ENCODE measurements at regions not wholly inside any gene's neighbourhood (a gene's known extent, or its start where the extent isn't known, plus 50 kb on each side); places are given as distances from the start of the nearest gene placed in this dataset.

DNA sequence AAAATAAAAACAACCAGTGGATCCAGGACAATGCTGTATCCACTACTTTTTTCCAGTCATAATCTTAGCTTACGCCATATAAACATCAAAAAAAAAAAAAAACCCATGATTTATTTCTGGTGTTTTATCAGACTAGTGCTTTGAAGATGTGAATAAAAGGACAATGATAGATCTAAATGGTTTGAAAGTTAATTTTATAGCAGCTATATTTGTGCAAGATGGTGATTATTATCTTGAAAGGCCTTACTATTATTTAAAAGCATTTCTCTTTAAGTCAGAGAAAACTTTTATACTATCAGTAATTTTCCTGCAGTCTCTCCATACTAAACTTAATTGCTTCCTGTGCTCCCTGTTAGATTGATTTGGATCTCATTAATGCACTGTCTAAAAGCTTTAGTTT is 670.3 kb downstream of the TBL1XR1 start:
- Histone ChIP-seq H3K36me3 (ENCODE audit: control insufficient read depth in 3 of 3, insufficient read depth in 2 of 3, low read depth in 1 of 3, low read length in 3 of 3) (no peaks in the 10 kb centered on the region), H3K27ac (ENCODE audit: low read depth in 1 of 3, low read length in 2 of 3) (no peak overlapping the region), H3K27me3 (ENCODE audit: control insufficient read depth in 3 of 3, insufficient read depth in 3 of 3, low read length in 3 of 3) (peaks cover 0 to 2% (median 0%) of the 10 kb centered on the region in 3 donors), H3K4me3 (ENCODE audit: low read depth in 1 of 3, low read length in 3 of 3) (no peak overlapping the region), H3K4me1 (ENCODE audit: control insufficient read depth in 3 of 3, insufficient read depth in 2 of 3, low read depth in 1 of 3, low read length in 2 of 3) (no peaks in the 10 kb centered on the region), H3K9me3 (ENCODE audit: control insufficient read depth in 2 of 2, insufficient read depth in 1 of 2, low read depth in 1 of 2, low read length in 1 of 2) (peaks cover 0 to 11% of the 10 kb centered on the region in 2 donors)
- DNase-seq (no peak), FAIRE-seq (no peak)
- WGBS, 3 donors: 68 to 92% (median 91%) methylated on average over 1 of the region's 1 CpG

- DNase-seq (no peak), FAIRE-seq (no peak)
- peaks cover 0 to 11% of the 10 kb centered on the region in 2 donors for H3K9me3 ChIP-seq (ENCODE audit: control insufficient read depth in 2 of 2, insufficient read depth in 1 of 2, low read depth in 1 of 2, low read length in 1 of 2)
- no peak overlapping the region for H3K4me3 ChIP-seq (ENCODE audit: low read depth in 1 of 3, low read length in 3 of 3)
- 56 to 71% (median 69%) methylated on average over 1 of the region's 1 CpG for WGBS, 3 donors
- H3K36me3 ChIP-seq (ENCODE audit: control insufficient read depth in 3 of 3, insufficient read depth in 2 of 3, low read depth in 1 of 3, low read length in 3 of 3): no peaks in the 10 kb centered on the region
- H3K27me3 ChIP-seq (ENCODE audit: control insufficient read depth in 3 of 3, insufficient read depth in 3 of 3, low read length in 3 of 3): peaks cover 0 to 2% (median 0%) of the 10 kb centered on the region in 3 donors
- H3K27ac ChIP-seq (ENCODE audit: low read depth in 1 of 3, low read length in 2 of 3): no peak overlapping the region
- H3K4me1 ChIP-seq (ENCODE audit: control insufficient read depth in 3 of 3, insufficient read depth in 2 of 3, low read depth in 1 of 3, low read length in 2 of 3): no peaks in the 10 kb centered on the region
Observed at GRCh38 chr3:176526225-176526624, 671.1 kb downstream of the TBL1XR1 start.

GRCh38 chr3:176523114-176523513 is 674.2 kb downstream of the TBL1XR1 start:
- H3K4me3 ChIP-seq (ENCODE audit: low read depth in 1 of 3, low read length in 3 of 3): no peak overlapping the region
- H3K4me1 ChIP-seq (ENCODE audit: control insufficient read depth in 3 of 3, insufficient read depth in 2 of 3, low read depth in 1 of 3, low read length in 2 of 3): no peaks in the 10 kb centered on the region
- H3K27ac ChIP-seq (ENCODE audit: low read depth in 1 of 3, low read length in 2 of 3): no peak overlapping the region
- no peaks in the 10 kb centered on the region for H3K36me3 ChIP-seq (ENCODE audit: control insufficient read depth in 3 of 3, insufficient read depth in 2 of 3, low read depth in 1 of 3, low read length in 3 of 3)
- no peak for DNase-seq
- H3K9me3 ChIP-seq (ENCODE audit: control insufficient read depth in 2 of 2, insufficient read depth in 1 of 2, low read depth in 1 of 2, low read length in 1 of 2): peaks cover 0 to 2% of the 10 kb centered on the region in 2 donors
- FAIRE-seq: no peak
- peaks cover 0 to 2% (median 0%) of the 10 kb centered on the region in 3 donors for H3K27me3 ChIP-seq (ENCODE audit: control insufficient read depth in 3 of 3, insufficient read depth in 3 of 3, low read length in 3 of 3)

DNA sequence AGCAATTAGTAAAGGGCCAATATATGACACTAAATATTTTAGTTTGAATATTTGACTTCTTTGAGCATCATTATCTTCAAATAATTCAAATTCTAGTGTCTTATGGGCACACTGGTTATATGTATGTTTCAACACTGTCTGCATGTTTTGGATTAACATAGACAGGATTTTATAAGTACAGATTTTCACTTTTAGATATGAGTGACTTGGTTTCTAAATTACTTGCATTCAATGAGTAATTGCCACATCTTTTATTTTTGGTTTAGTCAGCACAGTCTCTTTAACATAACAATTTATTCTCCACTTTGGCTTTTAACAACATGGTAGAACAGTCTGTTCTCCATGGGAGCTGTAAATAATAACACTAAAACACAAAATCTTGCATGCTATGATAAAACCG is 674.8 kb downstream of the TBL1XR1 start:
- WGBS, 3 donors: 84 to 91% (median 86%) methylated on average over 1 of the region's 1 CpG
- Histone ChIP-seq H3K27ac (ENCODE audit: low read depth in 1 of 3, low read length in 2 of 3) (no peak overlapping the region), H3K36me3 (ENCODE audit: control insufficient read depth in 3 of 3, insufficient read depth in 2 of 3, low read depth in 1 of 3, low read length in 3 of 3) (no peaks in the 10 kb centered on the region), H3K4me3 (ENCODE audit: low read depth in 1 of 3, low read length in 3 of 3) (no peak overlapping the region), H3K27me3 (ENCODE audit: control insufficient read depth in 3 of 3, insufficient read depth in 3 of 3, low read length in 3 of 3) (no peaks in the 10 kb centered on the region), H3K9me3 (ENCODE audit: control insufficient read depth in 2 of 2, insufficient read depth in 1 of 2, low read depth in 1 of 2, low read length in 1 of 2) (peaks cover 0 to 2% of the 10 kb centered on the region in 2 donors), H3K4me1 (ENCODE audit: control insufficient read depth in 3 of 3, insufficient read depth in 2 of 3, low read depth in 1 of 3, low read length in 2 of 3) (no peaks in the 10 kb centered on the region)
- FAIRE-seq (no peak), DNase-seq (no peak)

DNA sequence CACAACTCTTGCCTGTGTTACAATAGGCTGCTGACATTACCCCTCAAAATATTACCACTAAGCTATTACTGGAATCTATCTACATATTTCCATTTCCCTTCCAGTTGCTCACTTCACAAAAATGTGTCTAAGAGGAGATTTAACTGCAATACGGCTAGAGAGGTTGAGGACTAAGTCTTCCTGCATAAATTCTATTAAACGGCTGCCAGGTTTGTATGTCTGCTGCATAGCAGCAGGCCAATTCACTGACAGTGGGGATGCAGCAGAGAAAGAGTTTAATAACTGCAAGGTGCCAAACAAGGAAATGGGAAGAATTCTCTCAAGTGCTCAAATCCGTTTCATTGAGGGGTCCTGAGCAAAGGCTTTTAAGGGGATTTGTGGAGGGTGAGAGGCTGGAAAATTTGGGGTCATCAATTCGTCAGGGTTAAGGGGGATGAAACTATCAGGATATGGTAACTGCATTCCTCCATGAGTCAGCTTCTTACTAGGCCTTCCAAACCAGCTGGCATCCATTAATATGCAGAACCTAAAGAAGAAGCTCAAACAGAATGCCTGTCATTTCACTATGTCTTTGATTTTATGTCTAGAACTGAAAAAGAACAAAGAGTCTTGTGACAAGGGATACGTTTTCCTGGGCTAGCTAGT is 675.6 kb downstream of the TBL1XR1 start:
- WGBS, 3 donors: 68 to 77% (median 69%) methylated on average over 5 of the region's 5 CpGs
- no peak for FAIRE-seq
- peaks cover 0 to 2% of the 10 kb centered on the region in 2 donors for H3K9me3 ChIP-seq (ENCODE audit: control insufficient read depth in 2 of 2, insufficient read depth in 1 of 2, low read depth in 1 of 2, low read length in 1 of 2)

DNA sequence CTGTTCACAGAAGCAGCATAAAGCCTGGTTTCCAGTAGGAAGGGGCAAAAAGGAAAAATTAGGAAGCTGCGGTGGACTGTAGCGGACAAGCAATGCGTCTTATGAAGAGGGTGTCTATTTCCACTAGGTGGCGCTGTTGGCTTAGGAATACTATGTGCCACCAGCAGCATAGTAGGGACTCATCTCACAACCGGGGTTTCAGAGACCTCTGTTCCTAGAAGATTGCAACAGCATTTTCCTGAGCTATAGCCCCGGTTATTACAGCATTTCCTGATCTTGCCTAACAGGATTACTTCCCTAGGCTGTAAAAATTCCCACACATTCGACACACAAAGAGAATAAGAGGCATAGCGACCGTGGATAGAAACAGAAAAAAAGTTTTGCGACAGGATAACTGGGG is 683.0 kb downstream of the TBL1XR1 start:
- H3K36me3 ChIP-seq (ENCODE audit: control insufficient read depth in 3 of 3, insufficient read depth in 2 of 3, low read depth in 1 of 3, low read length in 3 of 3): no peaks in the 10 kb centered on the region
- H3K27ac ChIP-seq (ENCODE audit: low read depth in 1 of 3, low read length in 2 of 3): no peak overlapping the region
- no peaks in the 10 kb centered on the region for H3K27me3 ChIP-seq (ENCODE audit: control insufficient read depth in 3 of 3, insufficient read depth in 3 of 3, low read length in 3 of 3)
- WGBS, 3 donors: 63 to 72% (median 68%) methylated on average over 10 of the region's 10 CpGs
- peak in 1 of 2 donors; percentile 0 for DNase-seq
- H3K4me1 ChIP-seq (ENCODE audit: control insufficient read depth in 3 of 3, insufficient read depth in 2 of 3, low read depth in 1 of 3, low read length in 2 of 3): no peaks in the 10 kb centered on the region
- FAIRE-seq: no peak
- H3K4me3 ChIP-seq (ENCODE audit: low read depth in 1 of 3, low read length in 3 of 3): no peak overlapping the region
- peaks cover 7 to 55% of the 10 kb centered on the region in 2 donors for H3K9me3 ChIP-seq (ENCODE audit: control insufficient read depth in 2 of 2, insufficient read depth in 1 of 2, low read depth in 1 of 2, low read length in 1 of 2)

More for the DNA sequence above, 675.6 kb downstream of the TBL1XR1 start:
- Histone ChIP-seq H3K27me3 (ENCODE audit: control insufficient read depth in 3 of 3, insufficient read depth in 3 of 3, low read length in 3 of 3) (no peaks in the 10 kb centered on the region), H3K36me3 (ENCODE audit: control insufficient read depth in 3 of 3, insufficient read depth in 2 of 3, low read depth in 1 of 3, low read length in 3 of 3) (no peaks in the 10 kb centered on the region), H3K4me1 (ENCODE audit: control insufficient read depth in 3 of 3, insufficient read depth in 2 of 3, low read depth in 1 of 3, low read length in 2 of 3) (no peaks in the 10 kb centered on the region), H3K4me3 (ENCODE audit: low read depth in 1 of 3, low read length in 3 of 3) (no peak overlapping the region), H3K27ac (ENCODE audit: low read depth in 1 of 3, low read length in 2 of 3) (no peak overlapping the region)
- DNase-seq: no peak

DNA sequence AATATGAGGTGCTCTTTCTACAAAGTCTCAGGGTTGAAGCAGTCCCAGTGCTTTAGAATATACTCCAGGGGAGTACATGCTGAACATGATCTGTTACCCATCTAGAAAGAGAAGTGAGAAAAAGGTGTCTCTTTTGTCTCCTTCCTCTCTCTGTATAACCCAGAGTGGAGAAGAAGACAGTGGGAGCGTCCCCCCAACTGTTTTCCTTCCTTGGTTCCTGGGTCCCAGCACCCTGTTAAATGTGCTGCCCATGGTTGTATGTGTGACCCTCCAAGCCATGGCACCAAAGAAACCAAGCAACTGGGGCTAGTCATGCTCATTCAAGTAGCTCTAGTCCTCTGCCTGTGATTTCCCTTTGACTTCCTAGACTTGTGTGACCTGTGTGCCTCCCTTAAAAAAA is 683.7 kb downstream of the TBL1XR1 start:
- H3K36me3 ChIP-seq (ENCODE audit: control insufficient read depth in 3 of 3, insufficient read depth in 2 of 3, low read depth in 1 of 3, low read length in 3 of 3): no peaks in the 10 kb centered on the region
- H3K9me3 ChIP-seq (ENCODE audit: control insufficient read depth in 2 of 2, insufficient read depth in 1 of 2, low read depth in 1 of 2, low read length in 1 of 2): peaks cover 7 to 53% of the 10 kb centered on the region in 2 donors
- H3K4me3 ChIP-seq (ENCODE audit: low read depth in 1 of 3, low read length in 3 of 3): no peak overlapping the region
- no peak overlapping the region for H3K27ac ChIP-seq (ENCODE audit: low read depth in 1 of 3, low read length in 2 of 3)
- FAIRE-seq (no peak), DNase-seq (peak in 1 of 2 donors; percentile 10)
- H3K4me1 ChIP-seq (ENCODE audit: control insufficient read depth in 3 of 3, insufficient read depth in 2 of 3, low read depth in 1 of 3, low read length in 2 of 3): no peaks in the 10 kb centered on the region
- 75 to 83% (median 76%) methylated on average over 1 of the region's 1 CpG for WGBS, 3 donors
- no peaks in the 10 kb centered on the region for H3K27me3 ChIP-seq (ENCODE audit: control insufficient read depth in 3 of 3, insufficient read depth in 3 of 3, low read length in 3 of 3)

DNA sequence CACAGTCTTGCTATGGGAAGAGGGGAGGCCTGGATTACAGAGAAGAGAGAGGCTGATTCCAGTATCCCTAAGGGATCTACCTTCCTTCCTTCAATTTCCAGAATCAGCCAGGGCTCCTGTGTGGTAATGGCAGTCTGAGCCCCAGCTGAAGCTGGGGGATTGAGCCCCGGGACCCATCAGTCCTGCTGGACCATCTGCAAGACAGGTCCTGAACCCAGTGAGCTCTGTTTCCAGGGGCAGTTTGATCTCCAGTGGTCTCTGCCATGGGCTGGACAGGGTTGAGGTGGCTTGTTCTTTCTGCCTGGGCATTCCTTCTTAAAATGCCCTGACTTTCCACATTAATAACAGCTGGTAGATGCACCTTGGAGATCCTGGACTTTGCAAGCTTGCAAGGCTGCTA is 685.2 kb downstream of the TBL1XR1 start:
- WGBS, 3 donors: 82 to 94% (median 90%) methylated on average over 1 of the region's 1 CpG
- Histone ChIP-seq H3K9me3 (ENCODE audit: control insufficient read depth in 2 of 2, insufficient read depth in 1 of 2, low read depth in 1 of 2, low read length in 1 of 2) (peaks cover 7 to 53% of the 10 kb centered on the region in 2 donors), H3K27me3 (ENCODE audit: control insufficient read depth in 3 of 3, insufficient read depth in 3 of 3, low read length in 3 of 3) (no peaks in the 10 kb centered on the region), H3K36me3 (ENCODE audit: control insufficient read depth in 3 of 3, insufficient read depth in 2 of 3, low read depth in 1 of 3, low read length in 3 of 3) (no peaks in the 10 kb centered on the region), H3K4me1 (ENCODE audit: control insufficient read depth in 3 of 3, insufficient read depth in 2 of 3, low read depth in 1 of 3, low read length in 2 of 3) (no peaks in the 10 kb centered on the region), H3K27ac (ENCODE audit: low read depth in 1 of 3, low read length in 2 of 3) (no peak overlapping the region), H3K4me3 (ENCODE audit: low read depth in 1 of 3, low read length in 3 of 3) (no peak overlapping the region)
- FAIRE-seq (no peak), DNase-seq (no peak)

GRCh38 chr3:176510097-176510496 is 687.2 kb downstream of the TBL1XR1 start:
- H3K4me1 ChIP-seq (ENCODE audit: control insufficient read depth in 3 of 3, insufficient read depth in 2 of 3, low read depth in 1 of 3, low read length in 2 of 3): no peaks in the 10 kb centered on the region
- H3K36me3 ChIP-seq (ENCODE audit: control insufficient read depth in 3 of 3, insufficient read depth in 2 of 3, low read depth in 1 of 3, low read length in 3 of 3): no peaks in the 10 kb centered on the region
- H3K9me3 ChIP-seq (ENCODE audit: control insufficient read depth in 2 of 2, insufficient read depth in 1 of 2, low read depth in 1 of 2, low read length in 1 of 2): peaks cover 7 to 47% of the 10 kb centered on the region in 2 donors
- no peak for FAIRE-seq
- 87 to 93% (median 90%) methylated on average over 4 of the region's 4 CpGs for WGBS, 3 donors
- no peaks in the 10 kb centered on the region for H3K27me3 ChIP-seq (ENCODE audit: control insufficient read depth in 3 of 3, insufficient read depth in 3 of 3, low read length in 3 of 3)
- H3K4me3 ChIP-seq (ENCODE audit: low read depth in 1 of 3, low read length in 3 of 3): no peak overlapping the region
- DNase-seq: no peak
- H3K27ac ChIP-seq (ENCODE audit: low read depth in 1 of 3, low read length in 2 of 3): no peak overlapping the region
